GM19240 (cell line): ENCODE measurements at regions not wholly inside any gene's neighbourhood (a gene's known extent, or its start where the extent isn't known, plus 50 kb on each side); places are given as distances from the start of the nearest gene placed in this dataset.
"Not testable (repeated sequence)": the region's sequence is repeated elsewhere in the genome, so short reads cannot be mapped to it uniquely, and the experiment has no call there.

Experiments
- DNase-seq: peaks from one replicate; pipeline ENCODE4 v3.0.0; 2011; ENCODE audit warnings: low spot score; ENCODE audit not compliant: insufficient read length

GRCh38 chr7:142535123-142535779 lies 214.0 kb upstream of the PRSS1 start:
- DNase-seq, result peak; percentile 44

GRCh38 chr7:142534726-142535122 lies 214.5 kb upstream of the PRSS1 start:
- DNase-seq, result no peak

- DNase-seq, result no peak
Observed at GRCh38 chr7:142533920-142534319, 215.4 kb upstream of the PRSS1 start.

- DNase-seq, result no peak
Observed at GRCh38 chr7:142529591-142529990, 219.7 kb upstream of the PRSS1 start.

- DNase-seq, result no peak
Observed at GRCh38 chr7:142528608-142529408, 220.5 kb upstream of the PRSS1 start.

- DNase-seq, result no peak
Observed at GRCh38 chr7:142523821-142524460, 225.3 kb upstream of the PRSS1 start.

- DNase-seq, result no peak
Observed at GRCh38 chr7:142522735-142523134, 226.5 kb upstream of the PRSS1 start.

- DNase-seq, result not testable (repeated sequence)
Observed at GRCh38 chr7:142520885-142521284, 228.4 kb upstream of the PRSS1 start.

- DNase-seq, result not testable (repeated sequence)
Observed at GRCh38 chr7:142520455-142520854, 228.8 kb upstream of the PRSS1 start.

GRCh38 chr7:142519079-142520078 lies 229.9 kb upstream of the PRSS1 start:
- DNase-seq, result no peak

- DNase-seq, result peak; percentile 35
Observed at GRCh38 chr7:142516038-142516501, 233.2 kb upstream of the PRSS1 start.

- DNase-seq, result not testable (repeated sequence)
Observed at GRCh38 chr7:142514716-142515115, 234.6 kb upstream of the PRSS1 start.

GRCh38 chr7:142513178-142513955 lies 235.9 kb upstream of the PRSS1 start:
- DNase-seq, result no peak

- no peak for DNase-seq
Observed at GRCh38 chr7:142511801-142512200, 237.5 kb upstream of the PRSS1 start.

GRCh38 chr7:142511374-142511773 lies 237.9 kb upstream of the PRSS1 start:
- no peak for DNase-seq

- not testable (repeated sequence) for DNase-seq
Observed at GRCh38 chr7:142509235-142509634, 240.0 kb upstream of the PRSS1 start.

GRCh38 chr7:142508251-142508650 lies 241.0 kb upstream of the PRSS1 start:
- DNase-seq, result no peak

GRCh38 chr7:142507799-142508198 lies 241.5 kb upstream of the PRSS1 start:
- DNase-seq, result no peak

- not testable (repeated sequence) for DNase-seq
Observed at GRCh38 chr7:142507066-142507465, 242.2 kb upstream of the PRSS1 start.

- DNase-seq, result no peak
Observed at GRCh38 chr7:142506601-142507000, 242.7 kb upstream of the PRSS1 start.
